GM18505 (cell line): ENCODE measurements at regions not wholly inside any gene's neighbourhood (a gene's known extent, or its start where the extent isn't known, plus 50 kb on each side); places are given as distances from the start of the nearest gene placed in this dataset.
"Not testable (repeated sequence)": the region's sequence is repeated elsewhere in the genome, so short reads cannot be mapped to it uniquely, and the experiment has no call there.

Experiments used
- ATAC-seq: cut with Tn5 transposase; IDR thresholded peaks from one replicate; pipeline ENCODE4 v1.9.1; 2021; ENCODE audit not compliant: unreplicated experiment
- POLR2A ChIP-seq: IDR thresholded peaks from 4 replicates; pipeline ENCODE4 v1.6.1; 2011; ENCODE audit warnings: borderline replicate concordance; ENCODE audit not compliant: insufficient read depth, insufficient read length; ENCODE audit errors: extremely low read depth

- no peak for ATAC-seq
- TF ChIP-seq POLR2A: no peak
Measured at GRCh38 chr1:182238421-182238820, 153.2 kb downstream of the GLUL start.

GRCh38 chr1:182237329-182237728 is 154.3 kb downstream of the GLUL start:
- TF ChIP-seq POLR2A: no peak
- no peak for ATAC-seq

- no peak for ATAC-seq
- no peak for TF ChIP-seq POLR2A
Measured at GRCh38 chr1:182236651-182237077, 154.9 kb downstream of the GLUL start.

GRCh38 chr1:182235952-182236650 is 155.5 kb downstream of the GLUL start:
- no peak for ATAC-seq
- no peak for TF ChIP-seq POLR2A

- TF ChIP-seq POLR2A: no peak
- no peak for ATAC-seq
Measured at GRCh38 chr1:182235604-182235951, 156.0 kb downstream of the GLUL start.

- no peak for ATAC-seq
- no peak for TF ChIP-seq POLR2A
Measured at GRCh38 chr1:182229921-182230491, 161.6 kb downstream of the GLUL start.

- TF ChIP-seq POLR2A: no peak
- no peak for ATAC-seq
Measured at GRCh38 chr1:182229451-182229850, 162.1 kb downstream of the GLUL start.

- no peak for TF ChIP-seq POLR2A
- ATAC-seq: no peak
Measured at GRCh38 chr1:182227864-182228547, 163.6 kb downstream of the GLUL start.

GRCh38 chr1:182226618-182227017 is 165.0 kb downstream of the GLUL start:
- no peak for TF ChIP-seq POLR2A
- ATAC-seq: no peak

- not testable (repeated sequence) for ATAC-seq
Measured at GRCh38 chr1:182225755-182226154, 164.2 kb upstream of the ZNF648 start.

- not testable (repeated sequence) for ATAC-seq
Measured at GRCh38 chr1:182221990-182222389, 160.5 kb upstream of the ZNF648 start.

- ATAC-seq: not testable (repeated sequence)
Measured at GRCh38 chr1:182221367-182221766, 159.9 kb upstream of the ZNF648 start.

GRCh38 chr1:182217967-182218366 is 156.5 kb upstream of the ZNF648 start:
- TF ChIP-seq POLR2A: no peak
- ATAC-seq: no peak

GRCh38 chr1:182217071-182217470 is 155.6 kb upstream of the ZNF648 start:
- no peak for TF ChIP-seq POLR2A

More at GRCh38 chr1:182217071-182217470, 155.6 kb upstream of the ZNF648 start:
- no peak for ATAC-seq
